GM19397 (cell line): ENCODE measurements at regions not wholly inside any gene's neighbourhood (a gene's known extent, or its start where the extent isn't known, plus 50 kb on each side); places are given as distances from the start of the nearest gene placed in this dataset.
"Not testable (repeated sequence)": the region's sequence is repeated elsewhere in the genome, so short reads cannot be mapped to it uniquely, and the experiment has no call there.

Experiments
- ATAC-seq: cut with Tn5 transposase; IDR thresholded peaks from one replicate; pipeline ENCODE4 v1.9.1; 2021; ENCODE audit warnings: mild to moderate bottlenecking, moderate library complexity; ENCODE audit not compliant: unreplicated experiment

GRCh38 chr18:67145586-67146292 lies 370.8 kb downstream of the DSEL start:
- no peak for ATAC-seq

- no peak for ATAC-seq
Measured at GRCh38 chr18:67144329-67144728, 372.2 kb downstream of the DSEL start.

- no peak for ATAC-seq
Measured at GRCh38 chr18:67143028-67143427, 373.5 kb downstream of the DSEL start.

GRCh38 chr18:67142604-67143003 lies 373.9 kb downstream of the DSEL start:
- no peak for ATAC-seq

- ATAC-seq, result no peak
Measured at GRCh38 chr18:67140495-67140894, 376.0 kb downstream of the DSEL start.

GRCh38 chr18:67139899-67140298 lies 376.6 kb downstream of the DSEL start:
- no peak for ATAC-seq

GRCh38 chr18:67135981-67136380 lies 380.5 kb downstream of the DSEL start:
- no peak for ATAC-seq

GRCh38 chr18:67134911-67135310 lies 381.6 kb downstream of the DSEL start:
- ATAC-seq, result no peak

GRCh38 chr18:67133669-67134068 lies 382.9 kb downstream of the DSEL start:
- ATAC-seq, result no peak

GRCh38 chr18:67132919-67133318 lies 383.6 kb downstream of the DSEL start:
- ATAC-seq, result no peak

GRCh38 chr18:67131498-67131897 lies 385.0 kb downstream of the DSEL start:
- no peak for ATAC-seq

GRCh38 chr18:67126751-67127150 lies 389.8 kb downstream of the DSEL start:
- not testable (repeated sequence) for ATAC-seq

GRCh38 chr18:67123901-67124300 lies 392.6 kb downstream of the DSEL start:
- ATAC-seq, result no peak

GRCh38 chr18:67117804-67118203 lies 398.7 kb downstream of the DSEL start:
- no peak for ATAC-seq

GRCh38 chr18:67109535-67109934 lies 407.0 kb downstream of the DSEL start:
- no peak for ATAC-seq

GRCh38 chr18:67108894-67109293 lies 407.6 kb downstream of the DSEL start:
- ATAC-seq, result no peak

GRCh38 chr18:67104700-67105284 lies 411.7 kb downstream of the DSEL start:
- ATAC-seq, result peak; percentile 92

- ATAC-seq, result no peak
Measured at GRCh38 chr18:67094123-67094522, 422.4 kb downstream of the DSEL start.

- no peak for ATAC-seq
Measured at GRCh38 chr18:67092141-67092540, 424.4 kb downstream of the DSEL start.

- ATAC-seq, result no peak
Measured at GRCh38 chr18:67081482-67082211, 434.9 kb downstream of the DSEL start.

GRCh38 chr18:67080601-67081000 lies 435.9 kb downstream of the DSEL start:
- ATAC-seq, result no peak

GRCh38 chr18:67074309-67074708 lies 442.2 kb downstream of the DSEL start:
- no peak for ATAC-seq
